ENCODE measurements at regions not wholly inside any gene's neighbourhood (a gene's known extent, or its start where the extent isn't known, plus 50 kb on each side); places are given as distances from the start of the nearest gene placed in this dataset.

DNA sequence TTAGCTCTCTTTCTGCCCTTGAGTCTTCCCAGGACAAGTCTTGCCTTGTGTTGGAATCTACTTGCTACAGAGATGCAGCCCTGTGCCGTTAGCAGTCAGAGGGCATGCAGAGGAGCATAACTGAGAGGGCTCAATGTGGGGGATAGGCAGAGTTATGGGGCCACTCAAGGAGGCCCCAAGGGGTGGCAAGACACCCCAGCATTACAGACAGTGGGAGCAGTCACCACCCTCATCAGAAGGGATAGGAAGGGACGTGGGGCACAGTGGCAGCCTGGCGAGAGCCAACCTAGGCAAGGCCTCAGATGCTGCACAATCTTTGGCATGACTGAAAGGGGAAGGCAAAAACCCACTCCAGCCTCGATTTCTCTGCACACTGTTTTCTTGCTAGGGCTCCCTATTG, 169.1 kb downstream of the TMEM18 start:
- TF ChIP-seq POLR2AphosphoS5 (IDR thresholded peaks at IDR 0.05; ENCODE audit: low read depth, low read length) (no peak), TAF1 (IDR thresholded peaks at IDR 0.05; ENCODE audit: borderline replicate concordance, insufficient read depth, low read length) (no peak)
- TF ChIP-seq, protein P1, sequence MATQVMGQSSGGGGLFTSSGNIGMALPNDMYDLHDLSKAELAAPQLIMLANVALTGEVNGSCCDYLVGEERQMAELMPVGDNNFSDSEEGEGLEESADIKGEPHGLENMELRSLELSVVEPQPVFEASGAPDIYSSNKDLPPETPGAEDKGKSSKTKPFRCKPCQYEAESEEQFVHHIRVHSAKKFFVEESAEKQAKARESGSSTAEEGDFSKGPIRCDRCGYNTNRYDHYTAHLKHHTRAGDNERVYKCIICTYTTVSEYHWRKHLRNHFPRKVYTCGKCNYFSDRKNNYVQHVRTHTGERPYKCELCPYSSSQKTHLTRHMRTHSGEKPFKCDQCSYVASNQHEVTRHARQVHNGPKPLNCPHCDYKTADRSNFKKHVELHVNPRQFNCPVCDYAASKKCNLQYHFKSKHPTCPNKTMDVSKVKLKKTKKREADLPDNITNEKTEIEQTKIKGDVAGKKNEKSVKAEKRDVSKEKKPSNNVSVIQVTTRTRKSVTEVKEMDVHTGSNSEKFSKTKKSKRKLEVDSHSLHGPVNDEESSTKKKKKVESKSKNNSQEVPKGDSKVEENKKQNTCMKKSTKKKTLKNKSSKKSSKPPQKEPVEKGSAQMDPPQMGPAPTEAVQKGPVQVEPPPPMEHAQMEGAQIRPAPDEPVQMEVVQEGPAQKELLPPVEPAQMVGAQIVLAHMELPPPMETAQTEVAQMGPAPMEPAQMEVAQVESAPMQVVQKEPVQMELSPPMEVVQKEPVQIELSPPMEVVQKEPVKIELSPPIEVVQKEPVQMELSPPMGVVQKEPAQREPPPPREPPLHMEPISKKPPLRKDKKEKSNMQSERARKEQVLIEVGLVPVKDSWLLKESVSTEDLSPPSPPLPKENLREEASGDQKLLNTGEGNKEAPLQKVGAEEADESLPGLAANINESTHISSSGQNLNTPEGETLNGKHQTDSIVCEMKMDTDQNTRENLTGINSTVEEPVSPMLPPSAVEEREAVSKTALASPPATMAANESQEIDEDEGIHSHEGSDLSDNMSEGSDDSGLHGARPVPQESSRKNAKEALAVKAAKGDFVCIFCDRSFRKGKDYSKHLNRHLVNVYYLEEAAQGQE (IDR thresholded peaks at IDR 0.05; ENCODE audit: insufficient read depth in 1 of 2, low read depth in 2 of 2, low read length in 2 of 2): no peak

Data from PFSK-1 (cell line).